ENCODE measurements at regions not wholly inside any gene's neighbourhood (a gene's known extent, or its start where the extent isn't known, plus 50 kb on each side); places are given as distances from the start of the nearest gene placed in this dataset.
"Not testable (repeated sequence)": the region's sequence is repeated elsewhere in the genome, so short reads cannot be mapped to it uniquely, and the experiment has no call there.

- TF ChIP-seq CTCF (IDR thresholded peaks at IDR 0.05) = no peak
These were observed 50.7 kb upstream of the VPREB1 start for GRCh38 chr22:22193923-22194322.

GRCh38 chr22:22193462-22193861 is 51.1 kb upstream of the VPREB1 start:
- H3K4me3 ChIP-seq; H3K27ac ChIP-seq; H3K9me3 ChIP-seq; H3K36me3 ChIP-seq; H3K4me1 ChIP-seq; intact Hi-C loops (cut with DNase I; ENCODE audit: low total_unique reads); DNase-seq: not testable (repeated sequence)
- H3K27me3 ChIP-seq = peaks cover 0 to 20% of the 10 kb centered on the region in 2 donors

More at GRCh38 chr22:22193923-22194322, 50.7 kb upstream of the VPREB1 start:
- intact Hi-C loops (cut with DNase I; ENCODE audit: low total_unique reads) = no loop called here
- no peaks in the 10 kb centered on the region for H3K4me1 ChIP-seq
- no peak for DNase-seq
- H3K27me3 ChIP-seq = peaks cover 0 to 25% of the 10 kb centered on the region in 2 donors
- no peak overlapping the region for H3K27ac ChIP-seq
- H3K36me3 ChIP-seq = no peaks in the 10 kb centered on the region
- H3K4me3 ChIP-seq = no peak overlapping the region
- H3K9me3 ChIP-seq = no peaks in the 10 kb centered on the region

GRCh38 chr22:22193006-22193405 is 51.6 kb upstream of the VPREB1 start:
- H3K4me1 ChIP-seq; H3K27ac ChIP-seq; DNase-seq; intact Hi-C loops (cut with DNase I; ENCODE audit: low total_unique reads); H3K36me3 ChIP-seq; H3K4me3 ChIP-seq; H3K9me3 ChIP-seq: not testable (repeated sequence)
- H3K27me3 ChIP-seq = peaks cover 0 to 16% of the 10 kb centered on the region in 2 donors

GRCh38 chr22:22189796-22190195 is 54.8 kb upstream of the VPREB1 start:
- DNase-seq; H3K4me3 ChIP-seq; H3K9me3 ChIP-seq; H3K36me3 ChIP-seq; intact Hi-C loops (cut with DNase I; ENCODE audit: low total_unique reads); H3K27ac ChIP-seq; H3K27me3 ChIP-seq; H3K4me1 ChIP-seq: not testable (repeated sequence)

- H3K9me3 ChIP-seq; DNase-seq; intact Hi-C loops (cut with DNase I; ENCODE audit: low total_unique reads); H3K4me1 ChIP-seq; H3K4me3 ChIP-seq; H3K27me3 ChIP-seq; H3K27ac ChIP-seq; H3K36me3 ChIP-seq: not testable (repeated sequence)
These were observed 56.7 kb upstream of the VPREB1 start for GRCh38 chr22:22187863-22188262.

- H3K9me3 ChIP-seq = no peaks in the 10 kb centered on the region
- no peak overlapping the region for H3K27ac ChIP-seq
- intact Hi-C loops (cut with DNase I; ENCODE audit: low total_unique reads) = no loop called here
- no peak overlapping the region for H3K4me3 ChIP-seq
- H3K36me3 ChIP-seq = no peaks in the 10 kb centered on the region
- H3K27me3 ChIP-seq = peaks cover 0 to 6% of the 10 kb centered on the region in 2 donors
- H3K4me1 ChIP-seq = no peaks in the 10 kb centered on the region
- DNase-seq = no peak
- TF ChIP-seq CTCF (IDR thresholded peaks at IDR 0.05) = no peak
These were observed 57.3 kb upstream of the VPREB1 start for GRCh38 chr22:22187299-22187698.

- Histone ChIP-seq H3K27me3 (peaks cover 0 to 14% of the 10 kb centered on the region in 2 donors), H3K27ac (no peak overlapping the region), H3K9me3 (no peaks in the 10 kb centered on the region), H3K36me3 (no peaks in the 10 kb centered on the region), H3K4me3 (no peak overlapping the region), H3K4me1 (no peaks in the 10 kb centered on the region)
- intact Hi-C loops (cut with DNase I; ENCODE audit: low total_unique reads) = no loop called here
- TF ChIP-seq CTCF (IDR thresholded peaks at IDR 0.05) = no peak
- no peak for DNase-seq
These were observed 58.6 kb upstream of the VPREB1 start for GRCh38 chr22:22185844-22186499.

GRCh38 chr22:22185217-22185616 is 59.4 kb upstream of the VPREB1 start:
- Histone ChIP-seq H3K4me3 (no peak overlapping the region), H3K27ac (no peak overlapping the region), H3K27me3 (peaks cover 0 to 14% of the 10 kb centered on the region in 2 donors), H3K4me1 (no peaks in the 10 kb centered on the region), H3K36me3 (no peaks in the 10 kb centered on the region), H3K9me3 (no peaks in the 10 kb centered on the region)
- DNase-seq = no peak
- TF ChIP-seq CTCF (IDR thresholded peaks at IDR 0.05) = no peak
- intact Hi-C loops (cut with DNase I; ENCODE audit: low total_unique reads) = no loop called here
